Spleen (tissue), 7 donors: ENCODE measurements at regions not wholly inside any gene's neighbourhood (a gene's known extent, or its start where the extent isn't known, plus 50 kb on each side); places are given as distances from the start of the nearest gene placed in this dataset.

Experiments used
- POLR2A ChIP-seq, 3 donors: fragments of 450-650 bp; IDR thresholded peaks; one replicate each; pipeline ENCODE4 v1.5.1; 2017; ENCODE audit warnings: antibody characterized with exemption in 3 of 3, mild to moderate bottlenecking in 1 of 3
- TF ChIP-seq, protein P1 (sequence below), 11 experiments: fragments of 200-600 bp in 7 of 11; fragments of 450-650 bp in 4 of 11; sonication (generic) in 4 of 11; IDR thresholded peaks in 8 of 11; conservative IDR thresholded peaks in 3 of 11; 1 replicate in 7 of 11; 2 replicates in 4 of 11; pipeline versions ENCODE4 v1.4.0 to v1.8.0; 2016 to 2021; ENCODE audit warnings: antibody characterized with exemption in 11 of 11, inconsistent platforms in 4 of 11, mild to moderate bottlenecking in 1 of 11
- donor health status: DM: no; HTN: no; CAD: no; lungs with moderate emphysema.
- donor health status: DM: no; HTN: no; CAD: no.
- donor health status: DM: no; HTN: no; CAD: no.

DNA sequence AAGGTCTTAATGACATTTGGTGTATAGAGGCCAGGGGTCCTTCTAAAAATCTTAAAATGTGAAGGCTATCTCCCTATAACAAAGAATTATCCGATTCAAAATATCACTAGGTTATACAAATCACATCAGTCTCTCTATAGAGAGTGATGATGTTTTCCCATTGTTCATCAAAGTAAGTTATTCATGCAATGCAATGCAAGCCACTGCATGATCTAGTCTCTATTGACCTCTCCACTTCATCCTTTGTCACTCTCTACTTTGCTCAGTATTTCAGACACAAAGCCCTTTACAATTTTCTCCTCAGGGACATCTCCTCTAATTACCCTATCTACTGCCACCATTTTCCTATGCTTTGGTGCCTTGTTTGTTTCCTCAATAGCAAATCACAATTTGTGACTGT, 628.0 kb downstream of the HTR1B start:
- TF ChIP-seq, protein P1, sequence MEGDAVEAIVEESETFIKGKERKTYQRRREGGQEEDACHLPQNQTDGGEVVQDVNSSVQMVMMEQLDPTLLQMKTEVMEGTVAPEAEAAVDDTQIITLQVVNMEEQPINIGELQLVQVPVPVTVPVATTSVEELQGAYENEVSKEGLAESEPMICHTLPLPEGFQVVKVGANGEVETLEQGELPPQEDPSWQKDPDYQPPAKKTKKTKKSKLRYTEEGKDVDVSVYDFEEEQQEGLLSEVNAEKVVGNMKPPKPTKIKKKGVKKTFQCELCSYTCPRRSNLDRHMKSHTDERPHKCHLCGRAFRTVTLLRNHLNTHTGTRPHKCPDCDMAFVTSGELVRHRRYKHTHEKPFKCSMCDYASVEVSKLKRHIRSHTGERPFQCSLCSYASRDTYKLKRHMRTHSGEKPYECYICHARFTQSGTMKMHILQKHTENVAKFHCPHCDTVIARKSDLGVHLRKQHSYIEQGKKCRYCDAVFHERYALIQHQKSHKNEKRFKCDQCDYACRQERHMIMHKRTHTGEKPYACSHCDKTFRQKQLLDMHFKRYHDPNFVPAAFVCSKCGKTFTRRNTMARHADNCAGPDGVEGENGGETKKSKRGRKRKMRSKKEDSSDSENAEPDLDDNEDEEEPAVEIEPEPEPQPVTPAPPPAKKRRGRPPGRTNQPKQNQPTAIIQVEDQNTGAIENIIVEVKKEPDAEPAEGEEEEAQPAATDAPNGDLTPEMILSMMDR (IDR thresholded peaks at IDR 0.05 in 8 of 11, conservative IDR thresholded peaks at IDR 0.05 in 3 of 11): no peak
- no peak for TF ChIP-seq POLR2A (IDR thresholded peaks at IDR 0.05)
